MM.1S (cell line): ENCODE measurements at regions not wholly inside any gene's neighbourhood (a gene's known extent, or its start where the extent isn't known, plus 50 kb on each side); places are given as distances from the start of the nearest gene placed in this dataset.

Experiments used
- DNase-seq: peaks from one replicate; pipeline ENCODE4 v3.0.0-alpha.2; 2015
- H2AFZ ChIP-seq: fragments of 300-600 bp; sonication (generic); 2 replicates; pipeline ENCODE4 v1.6.0; 2016; ENCODE audit warnings: antibody characterized with exemption, low read length
- H3F3A ChIP-seq: fragments of 300-600 bp; sonication (generic); 2 replicates; pipeline ENCODE4 v1.6.1; 2016; ENCODE audit warnings: mild to moderate bottlenecking, antibody characterized with exemption, low read length, moderate library complexity, mixed read lengths; ENCODE audit not compliant: insufficient read depth
- H3K27ac ChIP-seq: fragments of 300-600 bp; sonication (generic); 2 replicates; pipeline ENCODE4 v1.5.1; 2016; ENCODE audit warnings: mild to moderate bottlenecking, low read length
- H3K27me3 ChIP-seq: fragments of 300-600 bp; sonication (generic); replicated peaks from 2 replicates; pipeline ENCODE4 v1.6.0; 2016; ENCODE audit warnings: low read length; ENCODE audit not compliant: insufficient read depth
- H3K36me3 ChIP-seq: fragments of 300-600 bp; sonication (generic); replicated peaks from 2 replicates; pipeline ENCODE4 v1.6.1; 2016; ENCODE audit warnings: mild to moderate bottlenecking, low read length, mixed read lengths; ENCODE audit not compliant: insufficient read depth
- H3K4me1 ChIP-seq: fragments of 300-600 bp; sonication (generic); 2 replicates; pipeline ENCODE4 v1.6.1; 2016; ENCODE audit warnings: low read length, mixed read lengths
- H3K4me2 ChIP-seq: fragments of 300-600 bp; sonication (generic); 2 replicates; pipeline ENCODE4 v1.6.0; 2016; ENCODE audit warnings: low read depth, low read length
- H3K4me3 ChIP-seq: fragments of 300-600 bp; sonication (generic); 2 replicates; pipeline ENCODE4 v1.5.1; 2016; ENCODE audit warnings: low read length, mixed read lengths
- H3K79me2 ChIP-seq: fragments of 300-600 bp; sonication (generic); 2 replicates; pipeline ENCODE4 v1.6.1; 2016; ENCODE audit warnings: mixed run types, low read length, mixed read lengths
- H3K9ac ChIP-seq: fragments of 300-600 bp; sonication (generic); 2 replicates; pipeline ENCODE4 v1.6.1; 2016; ENCODE audit warnings: low read length, mixed read lengths
- H3K9me2 ChIP-seq: fragments of 300-600 bp; sonication (generic); replicated peaks from 2 replicates; pipeline ENCODE4 v1.6.1; 2016; ENCODE audit warnings: mild to moderate bottlenecking, low read length, mixed read lengths; ENCODE audit not compliant: insufficient read depth
- H3K9me3 ChIP-seq: fragments of 300-600 bp; sonication (generic); replicated peaks from 2 replicates; pipeline ENCODE4 v1.6.1; 2016; ENCODE audit warnings: mild to moderate bottlenecking, low read length, mixed read lengths; ENCODE audit not compliant: insufficient read depth
- H4K20me1 ChIP-seq: fragments of 300-600 bp; sonication (generic); 2 replicates; pipeline ENCODE4 v1.6.1; 2016; ENCODE audit warnings: mild to moderate bottlenecking, low read length, moderate library complexity, mixed read lengths; ENCODE audit not compliant: insufficient read depth
- CTCF ChIP-seq: fragments of 300-600 bp; sonication (generic); IDR thresholded peaks from 2 replicates; pipeline ENCODE4 v1.5.1; 2016; ENCODE audit warnings: antibody characterized with exemption, low read length, mixed read lengths
- EZH2 ChIP-seq: fragments of 300-600 bp; sonication (generic); optimal IDR thresholded peaks from 2 replicates; pipeline ENCODE3; 2017; ENCODE audit warnings: low read depth, mild to moderate bottlenecking, antibody characterized with exemption, low read length, mixed read lengths
- EZH2phosphoT487 ChIP-seq: fragments of 300-600 bp; sonication (generic); IDR thresholded peaks from 2 replicates; pipeline ENCODE4 v1.6.1; 2018; ENCODE audit warnings: antibody characterized with exemption, low read length

GRCh38 chr4:84189144-84189543, 309.9 kb downstream of the NKX6-1 start:
- Histone ChIP-seq H3K36me3 (no peaks in the 10 kb centered on the region), H3K9me3 (no peaks in the 10 kb centered on the region), H3K27me3 (no peaks in the 10 kb centered on the region), H3K4me3 (no peak overlapping the region), H3K9ac (no peak overlapping the region), H3K4me2 (no peak overlapping the region), H3K79me2 (no peaks in the 10 kb centered on the region), H2AFZ (no peak overlapping the region), H4K20me1 (no peaks in the 10 kb centered on the region), H3F3A (no peaks in the 10 kb centered on the region), H3K4me1 (no peaks in the 10 kb centered on the region), H3K9me2 (no peaks in the 10 kb centered on the region), H3K27ac (no peak overlapping the region)
- no peak for DNase-seq
- TF ChIP-seq CTCF (no peak), EZH2 (no peak), EZH2phosphoT487 (no peak)

- H4K20me1 ChIP-seq, result no peaks in the 10 kb centered on the region
- no peak for DNase-seq
- no peak overlapping the region for H3K9ac ChIP-seq
Observed at GRCh38 chr4:84179409-84179808, 319.7 kb downstream of the NKX6-1 start.

GRCh38 chr4:84177831-84178542, 321.1 kb downstream of the NKX6-1 start:
- no peaks in the 10 kb centered on the region for H3K4me1 ChIP-seq
- no peak overlapping the region for H3K27ac ChIP-seq
- H3K79me2 ChIP-seq, result no peaks in the 10 kb centered on the region
- no peak overlapping the region for H3K9ac ChIP-seq
- H3K9me2 ChIP-seq, result no peaks in the 10 kb centered on the region
- H2AFZ ChIP-seq, result no peak overlapping the region
- no peak overlapping the region for H3K4me2 ChIP-seq
- no peak for DNase-seq
- no peaks in the 10 kb centered on the region for H3K9me3 ChIP-seq
- H4K20me1 ChIP-seq, result no peaks in the 10 kb centered on the region
- H3K27me3 ChIP-seq, result no peaks in the 10 kb centered on the region
- H3F3A ChIP-seq, result no peaks in the 10 kb centered on the region
- no peak for TF ChIP-seq EZH2
- no peak for TF ChIP-seq CTCF
- TF ChIP-seq EZH2phosphoT487, result no peak
- H3K4me3 ChIP-seq, result no peak overlapping the region
- no peaks in the 10 kb centered on the region for H3K36me3 ChIP-seq

More at GRCh38 chr4:84179409-84179808, 319.7 kb downstream of the NKX6-1 start:
- Histone ChIP-seq H3K4me1 (no peaks in the 10 kb centered on the region), H3K4me2 (no peak overlapping the region), H3K9me2 (no peaks in the 10 kb centered on the region), H3K9me3 (no peaks in the 10 kb centered on the region), H3K27me3 (no peaks in the 10 kb centered on the region), H3K79me2 (no peaks in the 10 kb centered on the region), H3K27ac (no peak overlapping the region), H3F3A (no peaks in the 10 kb centered on the region), H3K36me3 (no peaks in the 10 kb centered on the region), H3K4me3 (no peak overlapping the region), H2AFZ (no peak overlapping the region)
- TF ChIP-seq EZH2phosphoT487 (no peak), CTCF (no peak), EZH2 (no peak)
